PFSK-1 (cell line): ENCODE measurements at regions not wholly inside any gene's neighbourhood (a gene's known extent, or its start where the extent isn't known, plus 50 kb on each side); places are given as distances from the start of the nearest gene placed in this dataset.

Source experiments
- POLR2AphosphoS5 ChIP-seq: IDR thresholded peaks from 2 replicates; pipeline ENCODE4 v1.6.1; 2012; ENCODE audit warnings: low read depth, mild to moderate bottlenecking, control low read depth, low read length, moderate library complexity
- SIN3A ChIP-seq: IDR thresholded peaks from 2 replicates; pipeline ENCODE4 v1.6.1; 2012; ENCODE audit warnings: mild to moderate bottlenecking, low read length, moderate library complexity, borderline replicate concordance; ENCODE audit not compliant: insufficient read depth
- TAF1 ChIP-seq: IDR thresholded peaks from 2 replicates; pipeline ENCODE4 v1.6.1; 2012; ENCODE audit warnings: low read length, control low read depth, borderline replicate concordance; ENCODE audit not compliant: insufficient read depth
- TF ChIP-seq, protein P1 (sequence below), 2 experiments: IDR thresholded peaks; 2 replicates each; pipeline versions ENCODE4 v1.6.1 to v1.8.0; 2011 to 2012; ENCODE audit warnings: low read depth in 2 of 2, low read length in 2 of 2, control low read depth in 1 of 2, inconsistent platforms in 1 of 2, mild to moderate bottlenecking in 1 of 2, moderate library complexity in 1 of 2; ENCODE audit not compliant: insufficient read depth in 1 of 2

DNA sequence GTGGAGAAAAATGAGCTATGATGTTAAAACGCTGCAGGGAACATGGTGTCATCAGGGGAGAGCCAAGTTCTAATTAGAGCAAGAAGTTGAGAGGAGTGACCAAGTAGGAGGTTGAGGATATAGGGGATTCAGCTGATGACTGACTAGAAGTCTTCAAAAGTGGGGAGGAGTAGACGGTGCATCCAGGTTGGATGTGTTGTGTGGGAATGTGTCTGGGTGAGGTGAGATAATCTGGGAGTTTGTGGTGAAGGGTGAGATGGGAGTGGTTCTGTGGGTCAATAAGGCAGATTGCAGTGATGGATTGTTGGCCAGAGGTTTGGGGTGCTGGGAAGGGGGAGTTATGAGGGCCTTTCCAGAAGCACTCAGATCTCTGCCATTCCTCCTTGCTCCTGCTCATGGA lies 72.0 kb upstream of the IRF2BP2 start:
- TF ChIP-seq, protein P1, sequence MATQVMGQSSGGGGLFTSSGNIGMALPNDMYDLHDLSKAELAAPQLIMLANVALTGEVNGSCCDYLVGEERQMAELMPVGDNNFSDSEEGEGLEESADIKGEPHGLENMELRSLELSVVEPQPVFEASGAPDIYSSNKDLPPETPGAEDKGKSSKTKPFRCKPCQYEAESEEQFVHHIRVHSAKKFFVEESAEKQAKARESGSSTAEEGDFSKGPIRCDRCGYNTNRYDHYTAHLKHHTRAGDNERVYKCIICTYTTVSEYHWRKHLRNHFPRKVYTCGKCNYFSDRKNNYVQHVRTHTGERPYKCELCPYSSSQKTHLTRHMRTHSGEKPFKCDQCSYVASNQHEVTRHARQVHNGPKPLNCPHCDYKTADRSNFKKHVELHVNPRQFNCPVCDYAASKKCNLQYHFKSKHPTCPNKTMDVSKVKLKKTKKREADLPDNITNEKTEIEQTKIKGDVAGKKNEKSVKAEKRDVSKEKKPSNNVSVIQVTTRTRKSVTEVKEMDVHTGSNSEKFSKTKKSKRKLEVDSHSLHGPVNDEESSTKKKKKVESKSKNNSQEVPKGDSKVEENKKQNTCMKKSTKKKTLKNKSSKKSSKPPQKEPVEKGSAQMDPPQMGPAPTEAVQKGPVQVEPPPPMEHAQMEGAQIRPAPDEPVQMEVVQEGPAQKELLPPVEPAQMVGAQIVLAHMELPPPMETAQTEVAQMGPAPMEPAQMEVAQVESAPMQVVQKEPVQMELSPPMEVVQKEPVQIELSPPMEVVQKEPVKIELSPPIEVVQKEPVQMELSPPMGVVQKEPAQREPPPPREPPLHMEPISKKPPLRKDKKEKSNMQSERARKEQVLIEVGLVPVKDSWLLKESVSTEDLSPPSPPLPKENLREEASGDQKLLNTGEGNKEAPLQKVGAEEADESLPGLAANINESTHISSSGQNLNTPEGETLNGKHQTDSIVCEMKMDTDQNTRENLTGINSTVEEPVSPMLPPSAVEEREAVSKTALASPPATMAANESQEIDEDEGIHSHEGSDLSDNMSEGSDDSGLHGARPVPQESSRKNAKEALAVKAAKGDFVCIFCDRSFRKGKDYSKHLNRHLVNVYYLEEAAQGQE (IDR thresholded peaks at IDR 0.05; ENCODE audit: insufficient read depth in 1 of 2, low read depth in 2 of 2, low read length in 2 of 2) = no peak
- TF ChIP-seq POLR2AphosphoS5 (no peak), TAF1 (no peak), SIN3A (no peak)
